HepG2 (cell line): ENCODE measurements at regions not wholly inside any gene's neighbourhood (a gene's known extent, or its start where the extent isn't known, plus 50 kb on each side); places are given as distances from the start of the nearest gene placed in this dataset.

Experiments
- ARID5B ChIP-seq: IDR thresholded peaks from 2 replicates; pipeline ENCODE4 v1.4.0; 2020; ENCODE audit warnings: mild to moderate bottlenecking, missing genetic modification reagents
- CENPT ChIP-seq: sonication (generic); formaldehyde crosslinking; IDR thresholded peaks from 2 replicates; pipeline ENCODE4 v1.8.0; 2022; ENCODE audit warnings: low read depth, mild to moderate bottlenecking, moderate library complexity, missing genetic modification reagents
- ERF ChIP-seq: IDR thresholded peaks from 2 replicates; pipeline ENCODE4 v1.6.1; 2018; ENCODE audit warnings: missing biosample characterization, missing genetic modification reagents
- FOXA3 ChIP-seq: IDR thresholded peaks from 2 replicates; pipeline ENCODE4 v1.6.1; 2016; ENCODE audit warnings: missing genetic modification reagents, missing compliant biosample characterization
- HNRNPH1 ChIP-seq: fragments of 200-400 bp; formaldehyde crosslinking; optimal IDR thresholded peaks from 2 replicates; pipeline ENCODE3; 2017; ENCODE audit warnings: mild to moderate bottlenecking, low read depth, low read length
- HOXA7 ChIP-seq: sonication (generic); formaldehyde crosslinking; IDR thresholded peaks from 2 replicates; pipeline ENCODE4 v1.8.1; 2022; ENCODE audit warnings: mild to moderate bottlenecking, missing genetic modification reagents, moderate library complexity
- IKZF1 ChIP-seq: fragments of 450-650 bp; IDR thresholded peaks from 2 replicates; pipeline ENCODE4 v1.7.1; 2016
- IRF2 ChIP-seq: IDR thresholded peaks from 2 replicates; pipeline ENCODE4 v1.6.1; 2018; ENCODE audit warnings: missing genetic modification reagents, missing compliant biosample characterization
- JUN ChIP-seq: sonication (generic); formaldehyde crosslinking; IDR thresholded peaks from 2 replicates; pipeline ENCODE4 v1.4.0; 2020; ENCODE audit warnings: mild to moderate bottlenecking, missing genetic modification reagents
- KAT2B ChIP-seq: fragments of 150-350 bp; IDR thresholded peaks from 2 replicates; pipeline ENCODE4 v1.6.1; 2014; ENCODE audit warnings: low read depth, low read length, borderline replicate concordance
- LBX2 ChIP-seq: sonication (generic); formaldehyde crosslinking; IDR thresholded peaks from 2 replicates; pipeline ENCODE4 v1.5.0; 2020; ENCODE audit warnings: missing genetic modification reagents, mild to moderate bottlenecking, borderline replicate concordance
- MBD4 ChIP-seq: IDR thresholded peaks from 2 replicates; pipeline ENCODE4 v1.6.1; 2012; ENCODE audit warnings: low read length, inconsistent platforms, borderline replicate concordance
- MTA3 ChIP-seq: sonication (generic); formaldehyde crosslinking; IDR thresholded peaks from 2 replicates; pipeline ENCODE4 v1.4.0; 2020; ENCODE audit warnings: missing genetic modification reagents
- MYNN ChIP-seq: sonication (generic); formaldehyde crosslinking; IDR thresholded peaks from 2 replicates; pipeline ENCODE4 v1.4.0; 2020; ENCODE audit warnings: mild to moderate bottlenecking, low read depth, missing genetic modification reagents
- NFATC3 ChIP-seq: sonication (generic); formaldehyde crosslinking; IDR thresholded peaks from 2 replicates; pipeline ENCODE4 v1.5.1; 2020; ENCODE audit warnings: mild to moderate bottlenecking, missing genetic modification reagents
- PCBP2 ChIP-seq: fragments of 200-400 bp; formaldehyde crosslinking; optimal IDR thresholded peaks from 2 replicates; pipeline ENCODE3; 2018; ENCODE audit warnings: low read length, low read depth; ENCODE audit not compliant: poor library complexity, severe bottlenecking
- RXRA ChIP-seq: sonication (generic); formaldehyde crosslinking; IDR thresholded peaks from 2 replicates; pipeline ENCODE4 v1.5.1; 2020; ENCODE audit warnings: missing genetic modification reagents
- SKI ChIP-seq: fragments of 450-650 bp; IDR thresholded peaks from one replicate; pipeline ENCODE4 v1.6.1; 2018; ENCODE audit warnings: mild to moderate bottlenecking; ENCODE audit not compliant: partially characterized antibody
- TGIF2 ChIP-seq: IDR thresholded peaks from 2 replicates; pipeline ENCODE4 v1.6.1; 2016; ENCODE audit warnings: control low read depth, missing compliant biosample characterization
- TRIM24 ChIP-seq: sonication (generic); formaldehyde crosslinking; IDR thresholded peaks from 2 replicates; pipeline ENCODE4 v1.8.0; 2022; ENCODE audit warnings: mild to moderate bottlenecking, missing genetic modification reagents
- ZNF124 ChIP-seq: sonication (generic); formaldehyde crosslinking; IDR thresholded peaks from 2 replicates; pipeline ENCODE4 v1.4.0; 2020; ENCODE audit warnings: missing genetic modification reagents
- ZNF180 ChIP-seq: sonication (generic); formaldehyde crosslinking; IDR thresholded peaks from 2 replicates; pipeline ENCODE4 v1.4.0; 2020; ENCODE audit warnings: low read depth, missing genetic modification reagents, borderline replicate concordance
- ZNF235 ChIP-seq: sonication (generic); formaldehyde crosslinking; IDR thresholded peaks from 2 replicates; pipeline ENCODE4 v1.8.1; 2023; ENCODE audit warnings: mild to moderate bottlenecking, missing genetic modification reagents, borderline replicate concordance
- ZNF329 ChIP-seq: sonication (generic); formaldehyde crosslinking; IDR thresholded peaks from 2 replicates; pipeline ENCODE4 v1.9.0; 2021; ENCODE audit warnings: low read depth, mild to moderate bottlenecking, missing genetic modification reagents
- ZNF549 ChIP-seq: sonication (generic); formaldehyde crosslinking; IDR thresholded peaks from 2 replicates; pipeline ENCODE4 v1.5.0; 2020; ENCODE audit warnings: missing genetic modification reagents
- ZNF550 ChIP-seq: sonication (generic); formaldehyde crosslinking; IDR thresholded peaks from 2 replicates; pipeline ENCODE4 v1.4.0; 2020; ENCODE audit warnings: mild to moderate bottlenecking, missing genetic modification reagents, borderline replicate concordance
- ZNF589 ChIP-seq: sonication (generic); formaldehyde crosslinking; conservative IDR thresholded peaks from 2 replicates; pipeline ENCODE4 v1.8.0; 2022; ENCODE audit warnings: mild to moderate bottlenecking, moderate library complexity, missing genetic modification reagents
- ZNF709 ChIP-seq: sonication (generic); formaldehyde crosslinking; IDR thresholded peaks from 2 replicates; pipeline ENCODE4 v1.5.0; 2020; ENCODE audit warnings: mild to moderate bottlenecking, missing genetic modification reagents
- ZSCAN21 ChIP-seq: sonication (generic); formaldehyde crosslinking; IDR thresholded peaks from 2 replicates; pipeline ENCODE4 v1.8.0; 2022; ENCODE audit warnings: mild to moderate bottlenecking, missing genetic modification reagents, moderate library complexity, borderline replicate concordance
- TF ChIP-seq, protein P1 (sequence below): sonication (generic); formaldehyde crosslinking; IDR thresholded peaks from 2 replicates; pipeline ENCODE4 v1.8.0; 2022; ENCODE audit warnings: mild to moderate bottlenecking, missing genetic modification reagents, moderate library complexity

DNA sequence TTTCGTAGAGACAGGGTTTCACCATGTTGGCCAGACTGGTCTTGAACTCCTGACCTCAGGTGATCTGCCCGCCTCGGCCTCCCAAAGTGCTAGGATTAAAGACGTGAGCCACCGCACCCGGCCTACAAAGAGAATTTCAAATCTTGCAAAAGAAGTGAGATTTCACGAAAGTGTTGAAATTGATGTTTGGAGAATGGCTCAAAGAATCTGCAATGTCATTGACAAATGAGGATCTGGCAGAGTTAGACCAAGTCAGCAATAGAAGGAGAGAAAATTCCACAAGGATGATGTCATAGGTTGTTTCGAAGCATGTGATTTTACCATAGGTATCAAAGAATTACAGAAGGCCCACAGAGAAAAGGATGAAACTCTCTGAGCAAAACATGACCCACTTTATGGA is 71.7 kb downstream of the LYZL2 start (continued):
- TF ChIP-seq TRIM24: no peak
- TF ChIP-seq HOXA7 (CRISPR knock-in tag): no peak
- TF ChIP-seq MYNN (CRISPR knock-in tag): no peak
- no peak for TF ChIP-seq ZNF124
- TF ChIP-seq IRF2 (CRISPR knock-in tag): no peak
- TF ChIP-seq KAT2B: no peak
- TF ChIP-seq ERF (CRISPR knock-in tag): no peak
- no peak for TF ChIP-seq ZNF550
- no peak for TF ChIP-seq LBX2 (CRISPR knock-in tag)
- peak; percentile 74; the same call in 1 of the 2 replicates for TF ChIP-seq RXRA (CRISPR knock-in tag)
- no peak for TF ChIP-seq CENPT (CRISPR knock-in tag)
- no peak for TF ChIP-seq ZNF709 (CRISPR knock-in tag)
- no peak for TF ChIP-seq MBD4
- no peak for TF ChIP-seq ZNF589
- no peak for TF ChIP-seq PCBP2
- no peak for TF ChIP-seq ZNF549 (CRISPR knock-in tag)
- TF ChIP-seq ZNF235 (CRISPR knock-in tag): no peak
- TF ChIP-seq ARID5B (CRISPR knock-in tag): peak; percentile 68
- TF ChIP-seq, protein P1, sequence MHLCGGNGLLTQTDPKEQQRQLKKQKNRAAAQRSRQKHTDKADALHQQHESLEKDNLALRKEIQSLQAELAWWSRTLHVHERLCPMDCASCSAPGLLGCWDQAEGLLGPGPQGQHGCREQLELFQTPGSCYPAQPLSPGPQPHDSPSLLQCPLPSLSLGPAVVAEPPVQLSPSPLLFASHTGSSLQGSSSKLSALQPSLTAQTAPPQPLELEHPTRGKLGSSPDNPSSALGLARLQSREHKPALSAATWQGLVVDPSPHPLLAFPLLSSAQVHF (CRISPR knock-in tag): no peak
- peak; percentile 26; the same call in 1 of the 2 replicates for TF ChIP-seq FOXA3 (CRISPR knock-in tag)
- TF ChIP-seq SKI: peak; percentile 54
- 0 out of 2 replicates have a peak, but pooled peaks have one; percentile 47 for TF ChIP-seq JUN (CRISPR knock-in tag)
- TF ChIP-seq NFATC3 (CRISPR knock-in tag): no peak
- TF ChIP-seq TGIF2: no peak
- TF ChIP-seq HNRNPH1: no peak
- TF ChIP-seq MTA3 (CRISPR knock-in tag): no peak
- no peak for TF ChIP-seq IKZF1
- TF ChIP-seq ZNF180 (CRISPR knock-in tag): no peak
- no peak for TF ChIP-seq ZSCAN21 (CRISPR knock-in tag)
- no peak for TF ChIP-seq ZNF329 (CRISPR knock-in tag)
